Endodermal cell (in vitro differentiated cells): ENCODE measurements at regions not wholly inside any gene's neighbourhood (a gene's known extent, or its start where the extent isn't known, plus 50 kb on each side); places are given as distances from the start of the nearest gene placed in this dataset.
A peak's percentile ranks its signal among the peaks of the same experiment; 100 is the strongest.

ENCODE experiments used
- DNase-seq: peaks from one replicate; pipeline ENCODE4 v3.0.0-alpha.2; 2017
- H3K27ac ChIP-seq: 2 replicates; pipeline ENCODE4 v1.5.1; 2013; ENCODE audit warnings: mild to moderate bottlenecking, low read depth, low read length, moderate library complexity
- H3K27me3 ChIP-seq: 2 replicates; pipeline ENCODE4 v1.6.1; 2013; ENCODE audit warnings: mild to moderate bottlenecking, low read length, moderate library complexity; ENCODE audit not compliant: insufficient read depth, control insufficient read depth, poor library complexity, severe bottlenecking
- H3K36me3 ChIP-seq: 2 replicates; pipeline ENCODE4 v1.7.0; 2013; ENCODE audit warnings: mild to moderate bottlenecking, low read length, moderate library complexity; ENCODE audit not compliant: control insufficient read depth, insufficient read depth
- H3K4me1 ChIP-seq: one replicate; pipeline ENCODE4 v1.7.0; 2013; ENCODE audit warnings: low read length; ENCODE audit not compliant: control insufficient read depth, insufficient read depth
- H3K4me3 ChIP-seq: 2 replicates; pipeline ENCODE4 v1.5.1; 2013; ENCODE audit warnings: mild to moderate bottlenecking, low read length, moderate library complexity
- H3K9ac ChIP-seq: 2 replicates; pipeline ENCODE4 v1.6.1; 2013; ENCODE audit warnings: mild to moderate bottlenecking, low read length, moderate library complexity; ENCODE audit not compliant: poor library complexity, severe bottlenecking; ENCODE audit errors: extremely low read depth
- H3K9me3 ChIP-seq: 2 replicates; pipeline ENCODE4 v1.6.1; 2013; ENCODE audit warnings: mild to moderate bottlenecking, low read length, moderate library complexity; ENCODE audit not compliant: control insufficient read depth
- H3K27ac Mint-ChIP-seq: 2 replicates; pipeline ENCODE4 v1.8.0; 2020; ENCODE audit warnings: mixed read lengths
- H3K27me3 Mint-ChIP-seq: 2 replicates; pipeline ENCODE4 v1.8.0; 2021; ENCODE audit warnings: mild to moderate bottlenecking, mixed read lengths; ENCODE audit not compliant: insufficient read depth
- H3K36me3 Mint-ChIP-seq: 2 replicates; pipeline ENCODE4 v1.8.0; 2020; ENCODE audit warnings: low read depth, mixed read lengths
- H3K4me1 Mint-ChIP-seq: 2 replicates; pipeline ENCODE4 v1.8.0; 2020; ENCODE audit warnings: mixed read lengths
- H3K4me3 Mint-ChIP-seq: 2 replicates; pipeline ENCODE4 v1.8.0; 2020; ENCODE audit warnings: mild to moderate bottlenecking, moderate library complexity, mixed read lengths
- H3K9me3 Mint-ChIP-seq: 2 replicates; pipeline ENCODE4 v1.8.0; 2020; ENCODE audit warnings: mild to moderate bottlenecking, mixed read lengths
- WGBS, 2 experiments: methylation state at CpG; one replicate each; pipeline versions ENCODE4 v1.1.5 to v1.1.7; 2013; ENCODE audit warnings: missing lambda C conversion rate in 2 of 2, mixed read lengths in 1 of 2; ENCODE audit not compliant: insufficient coverage in 1 of 2, insufficient read length in 1 of 2; 5-methylcytosine and 5-hydroxymethylcytosine counted together
- TF ChIP-seq, protein P1 (sequence below): fragments of 200-600 bp; sonication (generic); conservative IDR thresholded peaks from 2 replicates; pipeline ENCODE4 v1.5.0; 2021; ENCODE audit warnings: antibody characterized with exemption, mild to moderate bottlenecking

DNA sequence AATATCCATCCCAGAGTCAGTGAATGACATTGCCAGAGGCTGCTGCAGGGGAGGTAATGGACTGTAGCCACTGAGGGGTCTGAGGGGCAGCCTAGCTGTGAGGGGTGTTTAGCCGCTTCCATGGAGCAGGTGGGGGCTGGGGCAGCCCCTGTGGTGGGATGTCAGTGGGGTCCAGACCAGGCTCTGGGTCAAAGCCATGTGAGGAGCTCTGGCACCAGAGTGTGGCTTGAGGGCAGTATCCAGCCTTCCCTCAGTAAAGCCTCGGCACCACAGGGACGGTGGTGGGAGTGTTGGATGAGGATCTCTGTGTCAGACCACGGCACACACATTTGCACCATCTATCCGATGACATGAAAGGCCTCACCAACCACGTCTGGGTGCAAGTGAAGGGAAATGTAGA, 85.0 kb downstream of the INHBB start:
- H3K27me3 ChIP-seq = peaks cover 33% of the 10 kb centered on the region
- no peaks in the 10 kb centered on the region for H3K9me3 ChIP-seq
- H3K36me3 Mint-ChIP-seq = no peaks in the 10 kb centered on the region
- no peak overlapping the region for H3K9ac ChIP-seq
- H3K9me3 Mint-ChIP-seq = no peaks in the 10 kb centered on the region
- TF ChIP-seq, protein P1, sequence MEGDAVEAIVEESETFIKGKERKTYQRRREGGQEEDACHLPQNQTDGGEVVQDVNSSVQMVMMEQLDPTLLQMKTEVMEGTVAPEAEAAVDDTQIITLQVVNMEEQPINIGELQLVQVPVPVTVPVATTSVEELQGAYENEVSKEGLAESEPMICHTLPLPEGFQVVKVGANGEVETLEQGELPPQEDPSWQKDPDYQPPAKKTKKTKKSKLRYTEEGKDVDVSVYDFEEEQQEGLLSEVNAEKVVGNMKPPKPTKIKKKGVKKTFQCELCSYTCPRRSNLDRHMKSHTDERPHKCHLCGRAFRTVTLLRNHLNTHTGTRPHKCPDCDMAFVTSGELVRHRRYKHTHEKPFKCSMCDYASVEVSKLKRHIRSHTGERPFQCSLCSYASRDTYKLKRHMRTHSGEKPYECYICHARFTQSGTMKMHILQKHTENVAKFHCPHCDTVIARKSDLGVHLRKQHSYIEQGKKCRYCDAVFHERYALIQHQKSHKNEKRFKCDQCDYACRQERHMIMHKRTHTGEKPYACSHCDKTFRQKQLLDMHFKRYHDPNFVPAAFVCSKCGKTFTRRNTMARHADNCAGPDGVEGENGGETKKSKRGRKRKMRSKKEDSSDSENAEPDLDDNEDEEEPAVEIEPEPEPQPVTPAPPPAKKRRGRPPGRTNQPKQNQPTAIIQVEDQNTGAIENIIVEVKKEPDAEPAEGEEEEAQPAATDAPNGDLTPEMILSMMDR = no peak
- H3K27ac ChIP-seq = no peak overlapping the region
- H3K36me3 ChIP-seq = no peaks in the 10 kb centered on the region
- H3K4me3 ChIP-seq = no peak overlapping the region
- no peak overlapping the region for H3K27ac Mint-ChIP-seq
- H3K27me3 Mint-ChIP-seq = peaks cover 30% of the 10 kb centered on the region
- H3K4me1 ChIP-seq = no peaks in the 10 kb centered on the region
- peaks cover 7% of the 10 kb centered on the region for H3K4me1 Mint-ChIP-seq
- DNase-seq = peak; percentile 40
- WGBS, 2 experiments = 90 to 92% methylated on average over 4 to 6 of the region's 6 CpGs
- H3K4me3 Mint-ChIP-seq = no peak overlapping the region

DNA sequence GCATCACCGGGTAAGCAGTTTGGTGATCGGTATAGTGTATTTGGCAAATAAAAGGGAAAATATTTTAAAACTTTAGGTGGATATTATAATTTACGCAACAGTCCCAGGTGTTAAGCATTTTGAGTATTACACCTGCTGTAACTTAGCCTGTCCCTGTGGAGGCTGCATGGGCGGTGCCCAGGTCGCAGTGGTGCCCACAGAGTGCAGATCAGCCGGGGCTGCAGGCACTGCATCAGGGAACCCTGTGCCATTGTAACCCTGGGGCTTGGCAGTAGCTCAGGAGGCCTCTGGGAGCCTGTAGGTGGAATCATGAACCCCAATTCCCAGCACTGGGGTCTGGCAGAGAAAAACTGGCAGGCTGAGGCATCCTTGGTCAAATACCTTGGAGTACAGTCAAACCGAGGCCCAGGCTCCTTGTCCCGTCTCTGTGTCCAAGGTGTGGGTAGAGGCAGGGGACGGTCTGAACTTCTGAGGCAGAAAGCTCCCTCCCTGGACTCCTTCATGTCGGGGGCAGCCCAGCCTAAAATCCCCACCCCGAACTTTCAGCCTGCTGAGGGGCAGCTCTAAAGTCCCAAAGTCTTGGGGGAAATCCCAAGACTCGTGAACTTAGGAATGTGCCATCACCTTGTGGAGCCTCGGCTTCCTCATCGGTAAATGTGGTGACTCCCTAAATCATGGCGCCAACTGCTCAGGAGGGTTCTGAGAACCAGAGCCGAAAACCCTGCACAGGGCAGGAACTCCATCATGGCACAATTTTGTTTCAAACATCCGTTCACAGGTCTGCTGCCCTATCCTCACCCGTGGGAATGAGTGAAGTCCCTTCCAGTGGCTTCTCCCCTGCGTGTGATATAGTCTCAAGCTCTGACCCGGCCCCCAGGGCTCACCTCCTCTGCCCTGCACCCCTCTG, 85.7 kb downstream of the INHBB start:
- H3K27ac ChIP-seq = no peak overlapping the region
- DNase-seq = peak; percentile 32
- no peak overlapping the region for H3K27ac Mint-ChIP-seq
- no peak overlapping the region for H3K4me3 ChIP-seq
- H3K9ac ChIP-seq = no peak overlapping the region
- TF ChIP-seq, protein P1 = no peak
- peaks cover 33% of the 10 kb centered on the region for H3K27me3 ChIP-seq
- no peaks in the 10 kb centered on the region for H3K9me3 ChIP-seq
- no peaks in the 10 kb centered on the region for H3K36me3 ChIP-seq
- WGBS, 2 experiments = 92 to 97% methylated on average over 18 to 20 of the region's 20 CpGs
- no peaks in the 10 kb centered on the region for H3K9me3 Mint-ChIP-seq
- no peak overlapping the region for H3K4me3 Mint-ChIP-seq
- H3K36me3 Mint-ChIP-seq = no peaks in the 10 kb centered on the region
- peaks cover 25% of the 10 kb centered on the region for H3K27me3 Mint-ChIP-seq
- H3K4me1 ChIP-seq = no peaks in the 10 kb centered on the region
- H3K4me1 Mint-ChIP-seq = peaks cover 7% of the 10 kb centered on the region

- no peaks in the 10 kb centered on the region for H3K36me3 Mint-ChIP-seq
- H3K4me3 Mint-ChIP-seq = no peak overlapping the region
- peaks cover 25% of the 10 kb centered on the region for H3K27me3 Mint-ChIP-seq
- DNase-seq = peak; percentile 48
- whole genome bisulfite sequencing, 2 experiments = 92 to 94% methylated on average over 13 to 23 of the region's 24 CpGs
- Histone ChIP-seq H3K4me1 (no peaks in the 10 kb centered on the region), H3K4me3 (no peak overlapping the region), H3K27me3 (peaks cover 29% of the 10 kb centered on the region), H3K36me3 (no peaks in the 10 kb centered on the region), H3K9ac (no peak overlapping the region), H3K27ac (no peak overlapping the region), H3K9me3 (no peaks in the 10 kb centered on the region)
- peaks cover 7% of the 10 kb centered on the region for H3K4me1 Mint-ChIP-seq
- H3K27ac Mint-ChIP-seq = no peak overlapping the region
- TF ChIP-seq, protein P1 = no peak
- no peaks in the 10 kb centered on the region for H3K9me3 Mint-ChIP-seq
These were observed 86.5 kb downstream of the INHBB start for GRCh38 chr2:120432293-120432975.
